Activated B cell treated with CpG ODN at 0.5 μM for 24 hours (primary cell): ENCODE measurements at regions not wholly inside any gene's neighbourhood (a gene's known extent, or its start where the extent isn't known, plus 50 kb on each side); places are given as distances from the start of the nearest gene placed in this dataset.

ENCODE experiments used
- ATAC-seq: fragments of 200-7000 bp; cut with Tn5 transposase; one replicate; pipeline ENCODE4 v1.10.0; 2021; ENCODE audit warnings: low read depth, mild to moderate bottlenecking, moderate library complexity
- CTCF ChIA-PET: fragments of 350-600 bp; sonication (Branson Sonifier 250); formaldehyde crosslinking; loops from one replicate; lab custom pipeline; 2021; ENCODE audit warnings: antibody characterized with exemption; lab: Charles Lee
- POLR2A ChIA-PET: fragments of 350-600 bp; sonication (Branson Sonifier 250); formaldehyde crosslinking; loops from one replicate; lab custom pipeline; 2021; ENCODE audit warnings: antibody characterized with exemption; lab: Charles Lee
- DNase-seq: peaks from one replicate; pipeline ENCODE4 v3.0.0; 2022
- H3K27ac Mint-ChIP-seq: one replicate; pipeline ENCODE4 v1.8.0; 2020; ENCODE audit warnings: mixed read lengths
- H3K27me3 Mint-ChIP-seq: one replicate; pipeline ENCODE4 v1.8.0; 2021; ENCODE audit warnings: mixed read lengths
- H3K36me3 Mint-ChIP-seq: one replicate; pipeline ENCODE4 v1.8.0; 2021; ENCODE audit warnings: low read depth, mixed read lengths
- H3K4me1 Mint-ChIP-seq: one replicate; pipeline ENCODE4 v1.8.0; 2021; ENCODE audit warnings: mixed read lengths
- H3K4me3 Mint-ChIP-seq: one replicate; pipeline ENCODE4 v1.8.0; 2020; ENCODE audit warnings: mild to moderate bottlenecking, mixed read lengths
- H3K9me3 Mint-ChIP-seq: one replicate; pipeline ENCODE4 v1.8.0; 2020; ENCODE audit warnings: mixed read lengths
- CTCF ChIP-seq: fragments of 200-600 bp; IDR thresholded peaks from one replicate; pipeline ENCODE4 v1.8.0; 2022; ENCODE audit warnings: antibody characterized with exemption, mild to moderate bottlenecking
- intact Hi-C: fragments of 100-400 bp; cut with micrococcal nuclease; formaldehyde crosslinking; loops from one replicate; pipeline ENCODE4 v1.15.1; 2024

DNA sequence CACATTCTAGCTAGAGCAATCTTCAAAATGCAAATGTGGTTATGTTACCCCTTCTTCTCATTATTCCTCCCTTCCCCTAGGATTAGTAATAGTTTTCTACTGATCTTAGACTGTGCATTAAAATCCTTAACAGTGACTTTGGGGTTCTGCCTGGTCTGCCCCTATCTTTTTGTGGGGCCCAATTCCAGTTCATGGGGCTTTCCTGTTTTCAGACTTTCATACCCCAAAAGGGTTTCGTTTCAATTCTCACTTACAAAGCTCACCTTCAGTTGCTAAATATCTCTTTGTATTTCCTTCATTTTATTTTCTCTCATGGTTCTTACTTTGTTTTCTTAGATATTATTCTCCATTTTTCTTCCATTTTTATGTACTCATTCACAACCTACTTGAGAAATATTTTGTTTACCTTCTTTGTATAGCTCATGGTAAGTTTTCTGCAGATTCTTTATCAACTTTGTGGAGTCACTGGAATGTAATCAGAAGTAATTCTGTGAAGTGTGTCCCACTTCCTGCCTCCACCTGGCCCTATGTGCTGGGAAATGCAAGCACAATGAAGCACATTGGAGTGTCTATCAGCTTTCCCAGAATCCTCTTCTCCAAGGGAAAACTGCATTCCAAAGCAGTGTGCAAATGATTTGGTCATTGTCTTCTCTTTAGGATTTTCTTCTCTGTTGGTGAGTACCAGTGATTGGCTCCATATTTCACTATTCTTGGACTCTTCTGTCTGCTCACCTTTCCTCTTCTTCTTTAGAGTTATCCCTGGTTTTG lies 350.2 kb downstream of the ZNF326 start:
- CTCF ChIA-PET = no interaction called here
- ATAC-seq = no peak
- no peak for TF ChIP-seq CTCF
- intact Hi-C loops = no loop called here
- POLR2A ChIA-PET = no interaction called here
- Mint-ChIP-seq H3K4me1 (no peaks in the 10 kb centered on the region), H3K36me3 (no peaks in the 10 kb centered on the region), H3K4me3 (no peak overlapping the region), H3K27ac (no peak overlapping the region), H3K9me3 (peaks cover 8% of the 10 kb centered on the region), H3K27me3 (no peaks in the 10 kb centered on the region)
- DNase-seq = no peak

- no peaks in the 10 kb centered on the region for H3K9me3 Mint-ChIP-seq
- POLR2A ChIA-PET = no interaction called here
- no peak for TF ChIP-seq CTCF
- H3K27me3 Mint-ChIP-seq = no peaks in the 10 kb centered on the region
- no peaks in the 10 kb centered on the region for H3K36me3 Mint-ChIP-seq
- H3K4me1 Mint-ChIP-seq = no peaks in the 10 kb centered on the region
- intact Hi-C loops = no loop called here
- no peak overlapping the region for H3K4me3 Mint-ChIP-seq
- ATAC-seq = no peak
- H3K27ac Mint-ChIP-seq = no peak overlapping the region
- CTCF ChIA-PET = no interaction called here
- DNase-seq = no peak
Observed at GRCh38 chr1:90341516-90341915, 346.6 kb downstream of the ZNF326 start.

DNA sequence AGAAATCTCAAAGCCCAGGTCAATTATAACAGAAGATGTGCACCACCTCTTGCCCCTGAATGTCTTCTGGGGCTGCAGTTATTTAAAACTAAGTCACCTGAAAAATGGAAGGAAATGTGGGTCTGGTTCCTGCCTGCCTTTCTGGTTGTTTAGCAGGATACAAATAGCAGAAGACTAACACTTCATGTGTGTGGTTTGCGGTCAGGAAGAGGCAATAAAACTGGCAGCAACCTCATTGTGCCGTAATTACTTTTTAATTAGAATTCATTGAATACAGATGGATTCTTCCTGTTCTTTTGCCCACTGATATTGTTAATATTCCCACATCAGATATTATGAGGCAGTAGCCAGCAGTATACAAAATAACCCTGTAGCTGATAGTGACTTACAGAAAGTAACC lies 345.7 kb downstream of the ZNF326 start:
- Mint-ChIP-seq H3K27me3 (peaks cover 2% of the 10 kb centered on the region), H3K36me3 (no peaks in the 10 kb centered on the region), H3K4me3 (no peak overlapping the region), H3K9me3 (no peaks in the 10 kb centered on the region), H3K27ac (no peak overlapping the region), H3K4me1 (no peaks in the 10 kb centered on the region)
- CTCF ChIA-PET = no interaction called here
- no peak for TF ChIP-seq CTCF
- POLR2A ChIA-PET = no interaction called here
- intact Hi-C loops = no loop called here
- ATAC-seq = no peak
- DNase-seq = no peak

GRCh38 chr1:90339811-90340210 lies 344.9 kb downstream of the ZNF326 start:
- CTCF ChIA-PET = no interaction called here
- H3K27ac Mint-ChIP-seq = no peak overlapping the region
- ATAC-seq = no peak

More at GRCh38 chr1:90339811-90340210, 344.9 kb downstream of the ZNF326 start:
- intact Hi-C loops = no loop called here
- Mint-ChIP-seq H3K36me3 (no peaks in the 10 kb centered on the region), H3K4me3 (no peak overlapping the region), H3K27me3 (peaks cover 2% of the 10 kb centered on the region), H3K4me1 (no peaks in the 10 kb centered on the region), H3K9me3 (no peaks in the 10 kb centered on the region)
- no peak for TF ChIP-seq CTCF
- POLR2A ChIA-PET = no interaction called here
- DNase-seq = no peak
